HG02763 (cell line): ENCODE measurements at regions not wholly inside any gene's neighbourhood (a gene's known extent, or its start where the extent isn't known, plus 50 kb on each side); places are given as distances from the start of the nearest gene placed in this dataset.
A peak's percentile ranks its signal among the peaks of the same experiment; 100 is the strongest.

ENCODE experiments used
- ATAC-seq: cut with Tn5 transposase; IDR thresholded peaks from one replicate; pipeline ENCODE4 v1.9.1; 2021; ENCODE audit warnings: mild to moderate bottlenecking, moderate library complexity; ENCODE audit not compliant: unreplicated experiment

DNA sequence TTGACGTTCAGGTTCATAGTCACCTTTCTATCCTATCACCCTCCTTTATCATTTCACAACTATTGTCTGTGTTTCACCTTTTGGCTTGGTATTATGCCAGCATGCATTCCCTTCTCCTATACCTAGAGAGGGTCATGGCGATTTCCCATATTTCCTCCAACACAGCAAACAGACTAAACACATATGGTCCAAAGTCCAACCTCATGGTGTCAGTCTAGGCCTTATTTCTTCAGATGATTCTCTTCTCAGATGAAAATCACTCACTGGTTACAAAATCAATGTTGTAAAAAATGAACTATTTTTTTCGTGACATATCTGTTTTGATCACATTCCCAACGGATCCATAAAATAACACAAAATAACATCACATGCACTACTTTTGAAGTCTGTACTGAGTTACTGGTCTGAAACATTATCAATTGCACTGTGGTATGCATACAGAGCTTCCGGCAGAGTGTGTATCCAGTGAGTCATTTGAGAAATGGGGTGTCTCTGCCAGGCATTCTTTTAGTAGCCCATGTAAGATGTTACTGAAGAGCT is 204.8 kb upstream of the GALNT5 start:
- no peak for ATAC-seq

DNA sequence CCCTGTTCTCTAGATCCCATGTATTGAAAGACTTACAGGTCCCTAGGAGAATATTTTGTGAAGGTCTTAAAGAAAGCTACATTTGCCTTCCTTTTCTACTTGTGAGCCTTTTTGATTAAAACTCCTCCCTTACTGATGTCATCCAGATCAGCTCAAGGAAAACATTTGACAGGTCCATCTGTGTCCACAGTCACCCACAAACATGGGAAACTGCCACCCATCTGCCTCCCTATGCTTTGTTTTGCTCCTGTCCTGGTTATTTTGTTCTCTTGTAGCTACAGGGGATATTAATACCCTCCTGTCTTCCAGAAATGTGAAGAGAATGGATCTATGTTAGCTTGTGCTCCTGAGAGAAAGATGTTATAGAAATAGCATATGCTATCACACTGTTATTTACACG is 203.6 kb upstream of the GALNT5 start:
- no peak for ATAC-seq

DNA sequence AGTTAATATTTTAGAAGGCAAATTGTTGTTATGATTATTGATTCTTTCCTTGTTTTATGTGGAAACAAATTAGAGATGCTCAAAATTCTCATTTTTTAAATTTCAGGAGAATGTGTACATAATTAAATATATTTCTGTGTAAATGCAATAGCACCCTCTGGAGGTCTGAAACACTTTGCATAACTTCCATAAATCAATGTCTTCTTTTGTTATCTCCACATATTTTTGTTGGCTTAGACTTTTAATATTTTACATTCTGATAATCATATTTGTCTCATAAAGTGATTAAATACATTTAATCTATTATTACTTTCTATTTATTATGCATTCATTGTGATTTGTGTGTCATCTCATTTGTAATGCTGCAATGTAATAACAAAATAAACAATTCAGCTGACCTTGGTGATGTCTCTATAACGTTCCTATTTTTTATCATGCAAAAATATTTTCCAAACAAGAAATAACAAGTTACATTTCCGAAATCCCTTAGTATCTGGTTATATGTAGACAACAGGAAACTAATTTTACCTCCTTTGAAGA is 201.8 kb upstream of the GALNT5 start:
- no peak for ATAC-seq

DNA sequence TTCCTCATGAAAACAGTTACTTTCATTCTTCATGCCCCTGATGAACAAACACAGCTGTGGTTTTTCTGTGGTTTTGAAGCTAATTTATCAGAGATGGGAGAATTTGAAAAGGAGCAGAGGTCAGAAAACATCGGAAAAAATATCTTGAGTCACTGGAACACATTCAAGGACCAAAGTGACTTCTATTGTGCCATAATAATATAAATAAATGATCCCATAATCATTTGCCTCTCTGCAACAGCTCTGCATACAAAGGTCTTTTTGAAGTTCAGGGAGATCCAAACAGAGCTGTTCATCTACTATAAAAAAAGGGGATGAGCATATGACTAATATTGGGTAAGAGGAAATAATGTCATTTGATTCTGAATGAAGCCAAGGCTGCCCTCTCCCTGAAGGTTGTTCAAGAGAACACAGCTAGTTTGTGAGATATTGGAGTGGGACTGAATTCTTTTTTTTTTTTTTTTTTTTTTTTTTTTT is 201.3 kb upstream of the GALNT5 start:
- no peak for ATAC-seq

DNA sequence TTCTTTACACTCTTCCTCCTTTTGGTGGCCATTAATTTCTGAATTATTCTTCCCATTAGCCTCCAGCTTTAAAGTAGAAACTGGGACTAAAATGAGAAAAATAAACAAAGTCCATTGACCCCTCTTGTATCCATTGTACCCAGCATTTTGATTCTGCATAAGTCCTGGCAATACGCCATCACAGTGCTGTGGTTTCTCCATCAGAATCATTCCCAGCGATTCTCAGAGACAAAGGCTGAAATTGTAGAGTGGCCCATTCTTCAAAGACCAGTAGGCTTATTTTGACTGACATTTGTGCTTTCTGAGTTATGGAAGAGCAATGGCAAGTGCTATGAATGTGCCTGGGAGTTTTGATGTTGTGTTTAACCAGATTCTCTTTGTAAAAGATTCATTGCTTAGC is 199.3 kb upstream of the GALNT5 start:
- ATAC-seq: no peak

DNA sequence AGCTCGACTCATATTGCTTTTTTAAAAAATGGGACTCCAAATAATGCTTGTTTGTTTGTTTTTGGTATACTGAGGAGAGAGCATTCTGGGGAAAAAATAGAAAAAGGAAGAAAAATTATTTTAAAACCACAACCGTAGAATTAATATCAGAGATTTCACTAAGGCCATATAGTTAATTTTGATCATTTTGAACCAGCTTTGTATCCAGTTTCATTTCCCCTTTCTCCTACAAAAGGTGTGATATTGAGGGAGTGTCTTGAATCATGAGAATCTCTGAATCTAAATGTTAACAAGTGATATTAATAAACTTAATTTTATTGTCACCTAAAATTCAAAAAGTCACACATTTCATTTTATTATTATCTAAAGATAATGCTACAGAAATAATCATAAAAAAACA is 198.5 kb upstream of the GALNT5 start:
- no peak for ATAC-seq

DNA sequence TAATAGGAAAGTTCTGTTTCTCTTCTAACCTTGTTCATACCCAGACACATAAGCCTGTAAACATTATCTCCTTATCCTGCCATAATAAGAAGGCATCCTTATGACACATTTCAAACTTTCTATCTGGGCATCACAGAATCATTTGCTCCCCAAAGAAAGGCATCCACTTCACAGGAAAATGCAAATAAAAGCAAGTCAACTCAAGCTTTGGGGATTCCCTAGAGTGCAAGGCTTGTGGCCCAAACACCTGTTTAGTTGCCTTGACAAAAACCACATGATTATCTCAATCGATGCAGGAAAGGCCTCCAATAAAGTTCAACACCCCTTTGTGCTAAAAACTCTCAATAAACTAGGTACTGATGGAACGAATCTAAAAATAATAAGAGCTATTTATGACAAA is 195.7 kb upstream of the GALNT5 start:
- ATAC-seq: peak; percentile 97

DNA sequence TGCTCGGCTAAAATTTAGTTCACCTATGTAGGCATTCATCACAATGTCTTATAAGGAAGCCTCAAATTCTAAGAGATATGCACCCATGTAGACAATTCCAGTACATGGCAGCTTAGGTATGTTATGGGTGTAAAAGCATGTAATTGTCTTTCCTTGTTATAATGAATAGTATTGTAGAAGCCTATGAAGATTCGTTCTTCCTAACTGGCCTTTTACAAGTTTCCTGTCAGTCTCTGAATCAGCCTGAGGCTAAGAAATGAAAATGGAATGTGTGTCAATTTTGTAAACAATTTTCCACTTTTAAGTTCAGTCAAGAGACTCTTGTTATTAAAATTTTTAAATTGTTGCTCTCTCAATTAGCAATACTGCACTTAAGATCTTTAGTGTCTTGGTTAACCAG is 189.9 kb upstream of the GALNT5 start:
- ATAC-seq: no peak

DNA sequence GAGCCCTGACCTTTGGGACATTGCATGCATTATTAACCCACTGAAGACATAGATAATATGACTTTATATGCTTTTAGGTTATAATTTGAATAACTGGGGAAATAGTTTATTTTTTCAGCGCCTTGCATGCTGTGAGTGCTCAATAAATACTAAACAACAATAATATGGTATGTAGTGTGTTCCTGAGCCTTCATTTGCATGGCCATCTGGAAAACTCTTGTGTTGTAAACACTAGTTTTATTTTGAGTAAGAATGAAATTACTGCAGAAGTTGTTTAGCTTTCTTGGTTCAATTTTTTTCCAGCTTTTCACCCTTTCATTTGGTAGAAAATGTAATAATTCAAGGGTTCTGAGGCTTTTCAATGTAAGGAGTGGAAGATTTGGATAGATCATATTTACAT is 189.3 kb upstream of the GALNT5 start:
- ATAC-seq: no peak

DNA sequence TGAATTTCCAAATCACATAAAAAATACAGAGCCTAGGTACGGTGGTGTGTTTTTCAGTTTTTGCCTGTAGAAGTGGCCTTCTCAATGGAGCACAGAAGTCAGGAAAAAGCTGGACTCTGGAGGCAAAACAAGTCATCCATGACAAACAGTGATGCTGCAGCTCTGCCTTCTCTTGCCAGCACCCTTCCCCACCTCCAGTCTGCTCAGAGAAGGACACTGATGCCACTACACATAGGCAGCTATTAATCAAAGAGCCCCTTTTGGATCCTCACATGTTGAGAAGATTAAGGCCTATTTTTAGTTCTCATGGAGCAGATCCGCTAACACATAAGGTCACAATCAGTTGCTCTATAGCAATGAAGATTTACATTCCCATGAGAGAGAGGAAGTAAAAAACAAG is 181.6 kb upstream of the GALNT5 start:
- ATAC-seq: no peak

DNA sequence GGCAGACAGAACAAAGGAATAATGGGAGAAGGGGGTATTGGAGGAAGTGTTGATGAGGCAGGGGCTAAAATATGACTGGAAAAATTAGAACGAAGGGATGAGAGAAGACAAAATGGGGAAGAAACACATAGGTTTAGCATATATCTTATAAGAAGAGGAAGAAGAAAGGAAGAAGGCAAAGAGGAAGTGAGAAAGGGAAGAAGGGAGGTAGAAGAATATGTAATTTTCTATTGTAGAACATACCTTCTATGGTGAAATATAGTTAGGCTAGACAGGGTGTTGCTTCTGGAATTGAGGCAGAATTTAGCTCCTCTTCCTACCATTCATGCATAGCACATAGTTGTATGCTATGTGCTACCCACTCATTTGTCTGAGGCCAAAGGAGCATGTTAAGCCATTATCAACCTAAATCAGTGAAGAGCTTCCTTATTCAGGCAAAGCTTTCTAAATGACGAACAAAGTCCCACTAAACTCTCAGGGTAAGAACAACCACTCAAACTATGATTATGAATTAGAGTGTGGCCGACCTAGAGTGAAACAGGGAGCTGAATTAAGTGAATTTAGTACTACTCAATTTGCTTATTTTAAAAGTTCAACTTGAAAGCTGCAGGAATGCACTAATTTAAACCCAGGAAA is 180.9 kb upstream of the GALNT5 start:
- ATAC-seq: no peak

DNA sequence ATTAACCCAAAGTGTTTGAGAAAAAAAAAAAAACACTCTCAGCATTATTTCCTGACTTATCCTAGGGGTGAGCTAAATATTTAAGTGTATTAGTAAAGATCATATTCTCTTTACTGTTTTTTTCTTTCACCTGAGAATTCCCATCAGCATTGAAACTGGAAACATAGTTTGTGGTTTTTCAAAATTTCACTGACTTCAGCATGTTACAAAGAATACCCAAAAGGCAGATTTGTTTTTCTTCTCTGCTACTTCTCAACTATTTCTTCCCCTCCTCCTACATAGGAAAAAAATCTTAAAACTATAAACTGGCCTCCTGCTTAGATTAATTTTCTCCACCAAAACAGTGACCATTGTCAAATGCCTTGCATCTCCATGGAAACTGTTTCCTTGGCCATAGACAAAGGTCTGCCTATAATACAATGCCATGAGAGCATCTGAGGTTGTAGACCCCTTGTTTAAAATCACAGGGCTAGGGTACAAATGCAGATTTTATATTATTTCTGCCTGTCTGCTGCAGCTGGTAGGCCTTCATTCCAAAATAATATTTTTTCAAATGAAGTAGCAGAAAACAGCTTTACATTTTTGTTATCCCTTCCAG is 179.7 kb upstream of the GALNT5 start:
- no peak for ATAC-seq

DNA sequence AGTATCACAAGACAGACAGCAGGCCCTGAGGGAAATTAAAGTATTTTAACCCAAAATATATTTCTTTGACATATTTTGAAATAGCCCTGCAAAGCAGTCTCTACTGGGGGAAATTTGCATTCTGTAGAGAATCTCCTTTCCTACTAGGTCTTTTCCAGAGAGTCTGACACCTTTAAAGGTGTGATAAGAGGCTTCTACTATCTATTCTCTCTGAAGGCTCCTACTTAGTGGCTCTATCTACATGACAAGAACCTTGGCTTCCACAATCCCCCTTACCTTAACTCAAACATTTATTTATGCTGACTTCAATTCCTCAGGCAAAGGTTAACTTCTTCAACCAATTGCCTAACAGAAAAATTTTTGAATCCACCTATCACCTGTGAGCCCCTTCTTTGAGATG is 174.6 kb upstream of the GALNT5 start:
- no peak for ATAC-seq

DNA sequence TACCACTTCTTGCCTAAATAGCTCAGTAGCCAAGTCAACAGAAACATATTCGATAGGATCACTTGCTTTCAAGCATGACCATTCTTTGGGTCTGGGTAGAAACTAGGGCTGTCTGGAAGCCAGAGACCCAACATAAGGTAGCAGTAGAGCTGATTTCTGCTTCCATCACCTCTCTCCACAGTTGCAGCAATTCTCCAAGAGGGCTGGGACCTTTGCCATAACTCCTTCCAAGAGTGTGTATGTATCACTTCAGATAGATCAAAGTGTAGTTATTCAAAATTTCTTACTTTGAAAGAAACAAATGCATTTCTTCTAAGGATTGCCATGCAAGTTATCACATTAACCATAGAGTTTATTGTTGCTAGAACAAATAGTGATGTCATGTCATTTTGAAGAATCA is 172.0 kb upstream of the GALNT5 start:
- no peak for ATAC-seq

DNA sequence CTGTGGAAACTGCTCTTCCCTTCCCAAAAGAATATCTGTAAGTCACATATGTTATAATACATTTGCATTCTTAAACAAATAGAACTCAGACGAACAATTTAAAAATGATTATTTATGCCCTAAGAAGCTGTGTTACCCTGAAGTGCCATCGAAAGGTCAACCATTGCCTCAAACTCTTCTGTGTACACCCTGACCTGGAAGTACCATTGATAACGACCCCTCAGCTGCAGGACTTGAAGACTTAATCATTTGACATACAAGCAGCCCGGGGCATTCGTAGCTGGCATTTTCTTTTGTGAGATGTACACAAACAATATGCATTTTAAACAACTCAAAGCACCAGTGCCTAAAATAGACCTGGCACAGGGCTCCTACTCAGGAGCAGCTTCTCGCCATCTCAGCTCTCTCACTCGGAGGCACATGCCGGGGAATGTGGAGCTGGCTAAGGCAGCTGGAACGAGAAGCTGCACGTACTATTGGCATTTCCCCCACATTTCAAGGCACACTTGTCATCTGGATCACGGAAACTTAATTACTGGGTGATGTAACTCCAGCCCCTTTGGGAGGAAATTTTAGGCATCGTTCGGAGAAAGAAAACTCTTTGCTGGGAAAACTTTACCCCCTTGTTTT is 170.0 kb upstream of the GALNT5 start:
- ATAC-seq: no peak

DNA sequence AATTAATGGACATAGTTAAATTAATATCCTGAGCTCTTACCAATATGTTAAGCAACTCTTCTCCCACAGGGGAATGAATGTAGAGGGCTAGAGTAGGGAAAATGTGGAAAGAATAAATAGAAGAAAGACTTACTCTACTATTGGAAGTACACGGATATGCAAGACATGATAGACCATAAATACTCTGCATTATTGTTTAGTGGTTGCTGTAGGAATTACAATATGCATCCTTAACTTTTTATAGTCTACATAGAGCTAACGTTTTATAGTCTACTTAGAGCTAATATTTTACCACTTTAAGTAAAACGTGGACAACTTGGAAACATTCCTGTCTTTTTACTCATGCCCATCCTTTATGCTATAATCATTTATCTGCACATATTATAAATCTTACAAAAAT is 163.8 kb upstream of the GALNT5 start:
- ATAC-seq: no peak

DNA sequence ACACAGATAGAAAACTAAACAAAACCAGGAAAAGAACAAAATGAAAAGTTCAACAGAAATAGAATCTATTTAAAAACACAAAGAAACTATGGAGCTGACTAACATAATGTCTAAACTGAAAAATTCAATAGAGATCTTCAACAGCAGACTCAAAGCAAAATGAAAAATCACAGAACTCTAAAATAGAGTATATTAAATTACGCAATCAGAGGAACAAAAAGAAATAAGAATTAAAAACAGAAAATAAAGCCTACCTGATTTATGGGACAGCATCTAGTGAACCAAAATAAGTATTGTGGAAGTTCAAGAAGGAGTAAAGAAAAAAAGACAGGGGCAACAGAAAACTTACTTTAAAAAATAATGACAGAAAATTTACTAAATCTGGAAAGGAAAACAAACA is 152.1 kb upstream of the GALNT5 start:
- ATAC-seq: no peak

DNA sequence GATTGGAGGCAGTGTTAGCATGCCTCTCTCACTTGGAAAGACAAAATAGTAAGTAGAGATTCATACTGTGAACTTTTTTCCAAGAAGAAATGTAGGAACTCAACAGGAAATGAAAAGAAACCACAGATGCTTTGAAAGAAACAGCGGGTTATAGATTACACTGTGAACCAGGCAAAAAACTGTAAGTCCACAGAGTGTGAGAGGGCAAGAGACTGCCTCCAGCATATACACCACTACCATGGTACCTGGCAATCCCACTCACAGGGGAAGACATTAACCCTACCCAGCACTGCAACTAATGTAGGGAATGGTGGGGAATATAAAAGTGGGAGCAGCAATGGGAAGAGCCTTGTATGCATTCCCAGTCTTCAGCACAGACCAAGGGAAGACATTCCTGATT is 150.6 kb upstream of the GALNT5 start:
- ATAC-seq: no peak

DNA sequence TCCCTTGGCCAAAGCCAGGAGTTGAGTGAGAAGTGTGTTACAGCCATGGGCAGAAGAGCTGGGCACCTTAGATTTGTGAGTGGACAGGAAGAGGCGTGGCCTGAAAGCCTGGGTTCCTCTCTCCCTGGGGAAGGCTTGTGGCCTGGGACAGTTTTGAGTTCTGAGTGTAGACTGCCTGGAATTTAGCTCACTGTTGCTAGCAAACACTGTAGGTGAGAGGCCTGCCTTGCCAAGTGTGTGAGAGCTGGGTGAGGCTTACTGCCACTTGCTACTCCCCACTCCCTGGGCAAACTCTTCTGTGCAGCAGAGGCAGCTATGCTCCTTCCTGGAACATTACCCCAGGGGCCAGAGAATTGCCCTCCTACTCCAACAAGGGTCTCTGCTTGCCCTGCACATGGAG is 150.0 kb upstream of the GALNT5 start:
- ATAC-seq: no peak

DNA sequence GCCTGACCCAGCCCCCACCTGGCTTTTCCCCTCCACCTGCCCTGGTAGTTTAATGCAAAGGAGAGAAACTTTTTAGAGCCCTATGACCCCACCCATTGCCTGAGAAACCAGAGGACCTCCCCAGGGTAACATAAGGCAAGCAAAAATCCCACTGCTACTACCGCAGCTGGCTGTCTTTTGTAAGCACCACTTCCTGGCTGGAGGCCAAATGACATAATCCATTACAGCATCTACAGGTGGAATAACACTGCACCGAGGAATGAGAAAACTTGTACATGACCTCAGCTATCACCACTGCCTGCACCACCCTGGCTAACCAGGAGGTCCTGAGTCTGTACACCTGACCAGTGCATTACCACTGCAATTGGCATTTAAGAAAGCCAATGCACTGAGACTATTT is 149.6 kb upstream of the GALNT5 start:
- no peak for ATAC-seq

DNA sequence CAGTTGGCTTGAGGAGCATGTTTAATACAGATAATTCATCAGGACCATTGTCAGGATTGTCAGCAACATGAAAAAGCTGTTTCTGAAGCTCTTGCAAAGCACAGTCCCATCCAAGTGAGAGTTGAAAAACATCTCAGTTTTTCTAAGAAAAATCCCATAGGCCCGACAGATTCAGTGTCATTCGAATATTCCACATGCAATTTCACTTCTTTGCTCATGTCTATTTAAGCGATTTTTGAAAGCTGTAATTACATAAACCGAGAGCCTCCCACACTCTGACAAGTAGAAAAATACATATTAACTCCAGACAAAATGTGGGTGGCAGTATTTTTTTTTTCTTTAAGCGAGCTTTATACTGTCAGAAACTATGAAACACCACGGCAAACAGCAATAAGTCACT is 134.7 kb upstream of the GALNT5 start:
- no peak for ATAC-seq

DNA sequence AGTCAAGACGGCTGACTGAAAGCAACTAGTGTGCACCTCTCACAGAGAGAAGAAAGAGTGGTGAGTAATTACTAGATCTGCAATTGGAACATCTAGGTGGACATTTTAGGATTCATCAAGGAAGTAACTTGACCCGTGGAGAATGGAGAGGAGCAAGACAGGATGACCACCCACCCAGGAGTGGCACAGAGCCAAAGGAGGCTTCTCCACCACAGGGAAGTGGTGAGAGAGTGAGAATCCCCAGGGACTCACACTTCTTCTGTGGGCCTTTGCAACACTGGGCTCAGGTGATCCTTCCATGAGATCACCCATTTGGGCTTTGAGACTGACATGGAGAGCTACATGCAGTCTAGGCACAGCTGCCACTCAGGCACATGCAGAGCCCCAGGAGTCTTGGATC is 132.8 kb upstream of the GALNT5 start:
- ATAC-seq: no peak
